Motor neuron (in vitro differentiated cells): ENCODE measurements at regions not wholly inside any gene's neighbourhood (a gene's known extent, or its start where the extent isn't known, plus 50 kb on each side); places are given as distances from the start of the nearest gene placed in this dataset.

ENCODE experiments used
- ATAC-seq, 8 experiments: fragments of 200-7000 bp; cut with Tn5 transposase; replicated peaks in 6 of 8; 2 replicates each; pipeline ENCODE4 v1.8.0; 2021; ENCODE audit warnings: mild to moderate bottlenecking in 8 of 8, moderate library complexity in 8 of 8
- H3K27ac ChIP-seq, 2 donors: fragments of 250-450 bp; sonication (Bioruptor Pico); 2 replicates each; pipeline ENCODE4 v1.9.0; 2021; ENCODE audit warnings: antibody characterized with exemption in 2 of 2, mild to moderate bottlenecking in 2 of 2, moderate library complexity in 1 of 2
- H3K4me1 ChIP-seq, 2 donors: fragments of 250-450 bp; sonication (Bioruptor Pico); replicated peaks in 1 of 2; 2 replicates each; pipeline ENCODE4 v1.6.1; 2021; ENCODE audit warnings: antibody characterized with exemption in 2 of 2, mild to moderate bottlenecking in 2 of 2, moderate library complexity in 1 of 2
- H3K4me3 ChIP-seq, 5 donors: fragments of 250-450 bp; sonication (Bioruptor Pico); 2 replicates each; pipeline ENCODE4 v1.9.0; 2021; ENCODE audit warnings: antibody characterized with exemption in 5 of 5, mild to moderate bottlenecking in 5 of 5, moderate library complexity in 4 of 5
- WGBS, 10 experiments: fragments of 450-650 bp; shearing (Covaris generic); methylation state at CpG; one replicate each; pipeline ENCODE4 v1.0.0; 2022; 5-methylcytosine and 5-hydroxymethylcytosine counted together
- in situ Hi-C, 9 experiments: fragments of 400-800 bp; cut with MboI; loops; one replicate each; pipeline ENCODE4 v1.15.0; 2021; ENCODE audit warnings: low sequenced_read_pairs in 9 of 9, low pct_unique_long_range_greater_than_20kb in 2 of 9; ENCODE audit not compliant: unreplicated experiment in 9 of 9

DNA sequence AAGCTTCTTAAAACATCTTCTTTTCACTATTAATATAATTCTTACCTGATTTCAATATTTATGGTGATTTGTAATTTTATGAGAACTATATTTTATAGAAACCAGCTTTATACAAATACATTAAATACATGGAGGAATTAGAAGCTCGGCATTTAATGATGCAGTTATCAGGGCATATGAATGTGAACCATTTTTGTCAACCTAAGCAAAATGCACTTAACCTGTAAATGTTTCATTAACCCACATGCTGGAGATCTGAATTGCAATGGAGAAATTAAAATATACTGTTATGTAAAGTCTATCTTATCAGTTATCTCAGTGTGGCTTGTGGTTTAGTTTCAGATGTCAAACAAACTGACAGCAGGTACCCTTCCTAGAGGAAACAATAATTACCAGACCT is 63.2 kb upstream of the CDH12 start:
- in situ Hi-C loops = no loop called here
- Histone ChIP-seq H3K4me3 (no peak overlapping the region), H3K4me1 (no peaks in the 10 kb centered on the region), H3K27ac (no peak overlapping the region)
- WGBS, 10 experiments = 0 to 100% (median 36%) methylated on average over 1 of the region's 1 CpG; no CpG with 5 or more reads in 2 of the 10 experiments
- ATAC-seq = no peak

DNA sequence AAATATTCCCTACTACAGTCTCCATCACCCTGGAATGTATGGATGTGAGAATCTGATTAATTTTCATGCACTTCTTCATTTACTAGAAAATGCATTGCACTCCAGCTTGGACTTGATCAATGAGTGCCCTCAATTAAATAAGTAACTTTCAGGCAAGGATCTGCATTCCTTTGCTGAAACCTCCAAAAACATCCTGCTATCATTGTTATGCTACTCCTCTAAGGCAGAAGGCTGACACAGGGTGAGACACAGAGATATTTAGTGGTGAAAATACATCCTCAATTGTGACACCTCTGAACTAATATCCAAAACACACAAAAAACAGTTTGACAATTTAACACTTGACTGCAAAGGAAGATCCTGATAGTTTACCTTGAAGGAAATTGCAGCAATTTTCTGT is 57.9 kb upstream of the CDH12 start:
- in situ Hi-C loops = no loop called here
- no peak overlapping the region for H3K27ac ChIP-seq
- ATAC-seq = no peak
- H3K4me3 ChIP-seq = no peak overlapping the region
- peaks cover 2 to 9% of the 10 kb centered on the region in 2 donors for H3K4me1 ChIP-seq

GRCh38 chr5:22910523-22910922 is 57.4 kb upstream of the CDH12 start:
- in situ Hi-C loops = no loop called here
- H3K4me3 ChIP-seq = no peak overlapping the region
- ATAC-seq = peak in 5 of 8 experiments; percentile 33 to 83 (median 49)
- H3K27ac ChIP-seq = no peak overlapping the region
- WGBS, 10 experiments = 33 to 100% (median 100%) methylated on average over 1 of the region's 1 CpG; no CpG with 5 or more reads in 4 of the 10 experiments
- peaks cover 2 to 9% of the 10 kb centered on the region in 2 donors for H3K4me1 ChIP-seq

GRCh38 chr5:22908586-22908985 is 55.4 kb upstream of the CDH12 start:
- no peak overlapping the region for H3K27ac ChIP-seq
- ATAC-seq = peak in 3 of 8 experiments; percentile 9 to 70 (median 51)
- no peak overlapping the region for H3K4me3 ChIP-seq
- peaks cover 2 to 9% of the 10 kb centered on the region in 2 donors for H3K4me1 ChIP-seq
- in situ Hi-C loops = no loop called here

GRCh38 chr5:22908129-22908528 is 55.0 kb upstream of the CDH12 start:
- H3K4me1 ChIP-seq = peaks cover 2 to 9% of the 10 kb centered on the region in 2 donors
- peak in 5 of 8 experiments; percentile 22 to 65 (median 35) for ATAC-seq
- in situ Hi-C loops = no loop called here
- WGBS, 10 experiments = 10 to 100% (median 90%) methylated on average over 1 of the region's 1 CpG; no CpG with 5 or more reads in 2 of the 10 experiments
- no peak overlapping the region for H3K27ac ChIP-seq
- H3K4me3 ChIP-seq = no peak overlapping the region
